GM11168 (cell line): ENCODE measurements at regions not wholly inside any gene's neighbourhood (a gene's known extent, or its start where the extent isn't known, plus 50 kb on each side); places are given as distances from the start of the nearest gene placed in this dataset.

Experiments used
- in situ Hi-C: fragments of 300-500 bp; cut with MboI; formaldehyde crosslinking; loops from one replicate; pipeline ENCODE4 v1.12.0; 2022; ENCODE audit warnings: low sequenced_read_pairs; ENCODE audit not compliant: unreplicated experiment

DNA sequence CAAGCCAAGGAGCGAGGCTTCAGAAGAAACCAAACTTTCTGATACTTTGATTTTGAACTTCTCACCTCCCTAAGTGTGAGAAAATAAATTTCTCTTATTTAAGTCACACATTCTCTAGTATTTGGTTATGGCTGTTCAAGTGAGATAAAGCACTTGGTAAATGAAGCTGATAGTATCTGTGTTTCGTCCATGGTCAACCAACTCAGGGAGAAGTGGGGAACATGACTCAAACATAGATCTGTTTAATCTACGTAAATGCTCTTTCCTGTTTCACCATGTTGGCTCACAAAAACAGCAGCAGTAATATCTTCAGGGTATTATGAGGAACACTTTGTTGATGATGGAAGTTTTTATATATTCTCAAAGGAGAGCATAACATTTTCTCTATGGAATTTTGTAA lies 2167.2 kb upstream of the C9orf72 start:
- in situ Hi-C loops: no loop called here

DNA sequence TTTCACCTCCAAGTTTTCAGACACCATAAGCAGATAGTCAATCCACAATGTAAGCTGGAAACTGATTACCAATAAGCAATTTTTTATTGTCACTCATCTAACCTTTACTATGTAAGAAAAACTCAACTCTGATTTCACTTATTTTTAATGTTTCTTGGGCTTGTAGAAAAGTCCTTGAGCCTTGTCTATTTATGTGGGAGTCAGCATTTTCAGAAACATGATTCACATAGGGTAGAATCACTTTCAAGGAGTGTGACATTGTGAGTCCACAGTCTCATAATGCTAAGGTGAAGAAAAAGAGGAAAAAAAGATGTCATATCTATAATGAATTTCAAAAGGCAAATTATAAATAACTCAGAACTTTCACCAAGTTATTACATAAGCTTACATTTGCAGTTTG lies 2167.9 kb upstream of the C9orf72 start:
- in situ Hi-C loops: no loop called here

DNA sequence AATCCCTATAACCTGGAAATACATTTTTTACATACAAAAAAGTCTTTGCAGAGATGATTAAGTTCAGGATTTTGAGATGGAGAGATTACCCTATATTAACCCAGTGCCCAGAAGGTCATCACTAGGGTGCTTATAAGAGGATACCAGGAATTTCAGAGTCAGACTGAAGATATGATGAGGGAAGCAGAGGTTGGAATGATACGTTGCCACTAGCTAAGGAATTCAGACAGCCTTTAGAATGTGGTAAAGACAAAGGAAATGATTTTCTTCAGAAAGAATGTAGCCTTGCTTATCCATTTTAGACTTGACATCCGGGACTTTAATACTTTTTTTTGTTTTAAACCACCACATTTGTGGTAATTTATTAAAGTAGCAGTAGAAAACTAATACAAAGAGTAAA lies 2176.8 kb upstream of the C9orf72 start:
- in situ Hi-C loops: no loop called here

DNA sequence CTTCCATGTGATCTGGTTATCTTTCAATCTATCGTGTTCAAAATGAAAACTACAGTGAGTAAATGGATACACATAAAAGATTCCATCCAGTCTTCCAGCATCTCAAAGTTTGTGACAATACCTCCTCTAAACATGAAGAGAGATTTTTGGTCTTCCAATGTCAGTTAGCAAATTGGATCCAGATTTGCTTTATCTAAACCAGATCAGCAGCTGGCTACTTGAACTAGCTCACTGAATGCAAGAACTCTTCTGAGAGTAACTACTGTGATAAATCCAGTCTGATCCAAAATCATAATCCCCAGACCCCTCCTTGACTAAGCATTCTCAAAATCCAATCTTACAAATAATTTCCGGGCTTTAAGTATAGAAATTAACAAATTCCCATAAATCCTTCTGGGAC lies 2177.9 kb upstream of the C9orf72 start:
- in situ Hi-C loops: no loop called here

DNA sequence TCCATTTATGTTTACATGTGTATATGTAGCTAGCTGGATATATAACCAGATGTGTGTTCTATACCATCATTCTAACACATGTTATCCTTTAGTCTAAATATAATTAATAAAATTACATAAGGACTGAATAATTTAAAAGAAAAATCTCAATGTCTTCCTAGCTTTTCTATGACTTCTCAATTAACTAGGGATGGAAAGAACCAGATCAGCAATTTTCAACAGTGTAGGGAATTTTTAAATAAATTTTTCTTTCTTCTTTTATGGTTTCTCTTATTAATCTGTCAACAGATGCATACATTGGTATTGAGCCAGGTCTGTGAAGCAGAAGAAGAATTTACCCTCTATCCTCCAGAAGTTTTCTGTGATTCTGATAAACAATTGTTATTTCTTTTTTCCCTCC lies 2180.4 kb upstream of the C9orf72 start:
- in situ Hi-C loops: no loop called here

DNA sequence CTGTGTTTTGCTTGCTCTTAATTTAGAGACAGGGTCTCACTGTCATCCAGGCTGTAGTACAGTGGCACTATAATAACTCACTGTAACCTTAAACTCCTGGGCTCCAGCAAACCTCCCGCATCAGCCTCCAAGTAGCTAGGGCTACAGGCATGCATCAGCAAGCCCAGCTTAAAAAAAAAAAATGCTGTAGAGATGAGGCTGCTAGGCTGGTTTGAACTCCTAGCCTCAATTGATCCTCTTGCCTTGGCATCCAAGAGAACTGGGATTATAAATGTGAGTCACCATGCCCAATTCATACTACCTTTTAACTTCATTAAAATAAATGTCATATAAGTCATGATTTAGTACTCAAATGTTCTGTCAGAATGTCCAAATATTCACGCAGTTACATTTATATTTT lies 2195.7 kb upstream of the C9orf72 start:
- in situ Hi-C loops: no loop called here

DNA sequence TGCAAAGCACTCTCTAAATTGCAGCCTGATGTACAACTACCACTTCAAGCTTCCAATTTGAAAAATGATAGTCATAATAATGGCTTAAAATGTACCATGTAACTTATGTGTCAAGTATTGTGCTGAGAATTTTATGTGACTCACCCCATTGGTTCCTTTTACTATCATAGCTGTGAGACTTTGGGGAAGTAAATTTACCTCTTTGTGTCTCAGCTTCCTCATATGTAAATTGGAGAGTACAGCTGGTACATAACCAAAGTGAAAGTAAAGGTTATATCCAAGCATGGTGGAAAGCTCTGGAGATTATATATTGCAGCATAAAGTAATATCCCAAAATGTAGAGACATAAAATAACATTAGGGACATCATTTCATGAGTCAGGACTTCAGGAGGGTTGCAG lies 2200.4 kb upstream of the C9orf72 start:
- in situ Hi-C loops: no loop called here

DNA sequence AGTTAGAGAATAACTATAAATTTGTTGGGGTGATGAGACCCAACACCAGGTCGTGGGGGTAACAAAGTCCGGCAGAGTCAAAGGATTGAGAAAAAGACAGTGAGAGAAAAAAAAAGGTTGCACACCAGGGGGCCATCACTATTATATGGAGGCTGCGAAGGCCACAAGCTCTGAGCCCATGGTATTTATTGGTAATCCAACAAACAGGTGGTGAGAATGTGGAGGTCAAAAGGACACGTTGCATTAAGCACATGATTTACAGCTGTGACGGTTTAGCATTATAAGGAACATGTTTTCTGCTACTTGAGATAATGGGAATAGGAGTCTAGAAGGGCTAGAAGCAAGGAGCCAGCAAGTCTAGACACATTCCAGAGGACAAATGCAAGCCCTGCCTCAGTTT lies 2202.2 kb upstream of the C9orf72 start:
- in situ Hi-C loops: no loop called here

DNA sequence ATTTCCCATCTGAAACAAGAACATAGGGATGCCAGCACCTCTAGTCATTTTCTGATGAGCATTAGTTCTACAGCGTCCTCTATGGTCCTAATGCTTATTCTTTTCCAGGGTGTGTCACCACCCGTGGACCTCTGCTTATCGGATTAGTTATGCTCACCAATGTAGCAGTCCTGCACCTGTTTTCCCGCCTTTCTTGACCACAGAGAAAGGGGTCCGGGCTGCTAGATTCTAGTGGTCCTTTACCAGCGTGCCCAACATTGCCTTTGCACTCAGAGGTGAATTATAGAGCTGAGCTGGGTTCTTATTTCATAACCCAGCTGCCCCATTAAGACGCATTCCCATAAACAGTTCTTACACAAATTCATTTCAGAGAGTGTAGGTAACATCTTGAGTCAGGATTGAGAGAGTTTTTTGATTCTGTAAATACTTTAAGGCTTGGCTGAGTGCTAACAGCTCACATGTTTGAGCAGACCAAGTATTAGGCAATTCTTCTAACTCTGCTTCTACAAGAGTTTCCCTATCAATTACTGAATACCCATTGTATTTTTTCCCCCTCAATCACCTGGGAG lies 2205.1 kb upstream of the C9orf72 start:
- in situ Hi-C loops: no loop called here

DNA sequence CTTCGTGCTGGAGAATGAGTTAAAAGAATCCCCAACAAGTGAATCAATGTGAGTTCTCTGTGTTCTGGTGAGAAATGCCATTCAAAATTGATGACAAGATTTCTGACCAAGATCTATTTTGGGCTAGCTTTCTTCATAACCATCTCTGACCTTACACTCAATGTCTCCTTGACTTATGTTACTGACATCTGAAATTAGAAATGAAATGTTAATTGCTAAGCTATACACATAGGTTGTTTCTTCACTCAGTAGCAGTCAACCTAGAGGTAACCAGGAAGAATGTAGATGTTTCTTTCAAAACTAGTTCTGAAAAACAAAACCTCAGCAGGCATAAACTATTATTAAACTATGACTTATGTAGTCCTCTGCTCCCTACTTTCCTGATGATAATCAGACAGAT lies 2220.7 kb upstream of the C9orf72 start:
- in situ Hi-C loops: no loop called here

DNA sequence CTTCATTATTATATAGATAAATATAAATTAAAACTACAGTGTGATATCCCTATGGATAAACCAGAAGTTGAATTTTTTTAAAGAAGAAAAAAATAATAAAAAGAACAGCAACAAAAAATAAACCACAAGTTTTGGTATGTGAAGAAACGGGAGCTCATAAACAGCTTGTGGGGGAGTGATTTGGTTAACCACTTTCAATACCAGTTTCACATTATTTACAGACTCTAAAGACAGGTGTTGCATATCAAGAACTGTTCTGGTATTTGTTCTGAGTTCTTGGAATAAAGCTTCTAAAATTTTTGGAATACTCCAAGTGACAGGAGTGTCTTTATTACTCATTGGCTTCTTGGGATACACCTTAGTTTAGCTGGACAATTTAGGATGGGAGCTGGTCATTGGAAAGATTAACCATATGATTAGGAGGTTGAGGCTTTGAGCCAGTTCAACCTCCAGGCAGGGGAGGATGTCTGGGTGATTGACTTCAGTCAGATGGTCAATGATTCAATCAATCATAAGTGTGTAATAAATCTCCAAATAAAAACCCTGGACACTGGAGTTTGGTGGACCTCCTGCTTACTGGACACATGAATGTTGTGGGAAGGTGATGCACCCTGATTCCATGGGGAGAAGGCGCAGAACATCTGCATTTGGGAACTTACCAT lies 2223.1 kb upstream of the C9orf72 start:
- in situ Hi-C loops: no loop called here

DNA sequence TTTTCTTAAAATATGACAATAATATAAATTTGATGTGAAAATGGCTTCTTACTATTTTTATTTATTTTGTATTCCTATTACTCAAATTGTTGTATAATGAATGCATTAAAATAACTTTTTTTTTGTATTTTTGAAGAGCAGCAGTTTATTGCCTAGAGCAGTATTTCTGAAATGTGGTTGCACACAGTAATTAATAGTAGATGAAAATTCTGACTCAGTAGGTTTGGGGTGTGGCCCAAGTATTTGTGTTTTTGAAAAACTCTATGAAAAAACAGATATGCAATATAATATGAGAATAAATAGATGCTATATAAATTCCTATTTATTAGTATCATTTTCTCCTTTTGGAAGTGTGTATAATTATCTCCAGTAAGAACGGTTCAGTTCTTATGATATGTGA lies 2225.3 kb upstream of the C9orf72 start:
- in situ Hi-C loops: no loop called here

DNA sequence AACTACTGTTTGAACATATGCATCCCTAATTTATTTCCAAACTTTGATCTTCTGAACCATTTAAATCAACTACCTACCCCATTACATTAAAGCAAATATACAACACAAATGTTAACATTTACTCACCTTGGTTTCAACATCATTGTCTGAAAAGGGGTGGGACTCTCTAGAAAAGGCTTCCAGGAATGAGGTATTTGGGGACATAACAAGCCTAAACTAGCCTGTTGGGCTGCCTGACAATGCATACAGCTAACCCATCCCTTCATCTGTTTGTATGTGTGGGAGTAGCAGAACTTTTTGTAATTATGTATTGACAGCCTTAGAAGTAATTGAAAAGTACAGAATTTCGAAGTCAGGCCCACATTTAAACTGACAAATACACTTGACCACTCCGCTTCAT lies 2225.9 kb upstream of the C9orf72 start:
- in situ Hi-C loops: no loop called here

DNA sequence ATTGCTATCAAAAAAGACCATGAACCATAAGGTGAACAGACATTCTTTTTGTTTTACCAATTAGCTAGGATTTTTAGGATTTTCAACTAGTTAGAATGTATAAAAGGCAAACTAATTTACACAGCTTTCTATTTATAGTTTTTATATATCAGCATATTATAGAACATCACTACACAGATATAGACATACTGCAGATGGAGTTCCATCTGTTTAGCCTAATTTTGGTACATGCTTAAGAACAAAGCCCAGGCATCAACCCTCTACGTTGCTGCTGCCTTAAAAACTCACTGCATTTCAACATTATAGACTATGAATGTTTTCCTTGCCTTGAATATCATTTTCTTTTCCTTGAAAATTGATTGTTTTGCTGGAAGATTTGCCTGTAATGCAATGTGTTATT lies 2227.5 kb upstream of the C9orf72 start:
- in situ Hi-C loops: no loop called here

DNA sequence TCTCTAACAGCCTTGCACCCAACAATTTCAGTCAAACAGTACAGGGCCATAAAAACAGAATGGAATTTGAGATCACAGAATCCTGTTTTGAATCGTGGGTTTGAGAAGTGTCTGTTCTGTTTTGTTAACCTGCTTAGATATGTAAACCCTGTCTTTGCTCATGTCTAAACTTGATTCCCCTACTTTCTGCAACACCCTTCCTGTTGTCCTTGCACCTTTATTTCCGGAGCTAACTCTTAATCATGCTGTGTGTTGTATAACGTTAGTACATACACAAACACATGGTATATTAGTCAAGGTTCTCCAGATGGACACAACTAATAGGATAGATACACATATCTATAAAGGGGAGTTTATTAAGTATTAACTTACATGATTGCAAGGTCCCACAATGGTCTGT lies 2229.2 kb upstream of the C9orf72 start:
- in situ Hi-C loops: no loop called here

DNA sequence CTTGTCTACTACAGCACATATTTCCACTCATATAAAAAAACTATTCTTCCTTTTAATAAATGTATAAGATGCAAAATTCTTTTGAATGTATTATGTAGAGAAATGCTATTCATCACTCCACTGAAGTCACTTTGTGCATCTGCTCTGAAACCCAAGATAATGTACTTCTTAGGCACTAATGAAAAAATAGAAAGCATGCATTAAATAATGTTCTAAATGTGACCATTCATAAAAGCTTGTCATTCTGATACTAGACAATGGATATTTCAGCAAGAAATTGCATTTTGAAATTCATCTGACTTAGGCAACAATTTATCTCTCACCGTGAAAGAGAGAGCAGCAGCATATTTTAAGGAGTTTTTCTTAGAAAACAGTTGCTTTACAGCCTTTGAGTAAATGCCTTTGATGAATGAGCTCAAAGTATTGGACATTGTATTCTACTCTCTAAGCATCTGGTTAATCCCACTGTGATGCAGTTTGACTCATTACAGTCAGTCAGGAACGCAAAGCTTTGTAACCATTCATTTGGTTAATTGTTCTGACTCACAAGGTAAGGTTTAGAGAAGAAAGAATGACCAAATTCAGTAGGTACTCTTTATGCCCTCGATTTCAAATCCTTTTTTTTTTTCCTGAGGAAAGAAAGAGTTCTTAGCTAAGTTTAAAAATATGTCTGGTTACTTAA lies 2233.8 kb upstream of the C9orf72 start:
- in situ Hi-C loops: no loop called here

DNA sequence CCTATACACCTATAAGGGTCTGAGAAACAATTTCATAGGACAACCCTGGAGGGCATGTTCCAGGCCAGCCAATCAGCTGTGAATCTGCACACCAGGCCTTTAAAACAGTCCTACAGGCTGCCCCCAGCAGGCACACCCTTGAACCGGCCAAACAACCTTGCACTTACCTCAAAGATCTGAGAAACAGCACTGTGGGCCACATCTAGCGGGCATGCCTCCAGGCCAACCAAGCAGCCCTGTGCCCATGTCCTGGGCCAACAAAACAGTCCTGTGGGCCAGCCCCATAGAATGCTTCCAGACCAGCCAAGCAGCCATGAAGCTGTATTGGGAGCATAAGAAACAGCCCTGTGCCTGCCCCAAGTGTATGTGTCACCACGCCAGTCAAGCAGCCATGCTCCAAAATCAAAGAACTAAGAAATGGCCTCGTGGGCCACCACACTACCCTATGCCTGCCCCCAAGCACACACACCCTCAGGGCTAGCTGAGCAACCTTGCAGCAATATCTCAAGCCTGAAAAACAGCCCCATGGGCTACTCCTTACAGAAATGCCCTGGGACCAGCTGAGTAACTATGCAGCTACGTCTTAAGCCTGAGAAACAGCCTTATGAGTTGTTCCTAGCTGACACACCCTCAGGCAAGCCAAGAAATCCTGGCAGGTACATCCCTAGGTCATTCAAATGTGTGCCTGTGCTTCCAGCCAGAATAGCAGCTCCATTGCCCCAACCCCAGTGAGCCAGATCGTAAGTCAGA lies 2243.8 kb upstream of the C9orf72 start:
- in situ Hi-C loops: no loop called here

DNA sequence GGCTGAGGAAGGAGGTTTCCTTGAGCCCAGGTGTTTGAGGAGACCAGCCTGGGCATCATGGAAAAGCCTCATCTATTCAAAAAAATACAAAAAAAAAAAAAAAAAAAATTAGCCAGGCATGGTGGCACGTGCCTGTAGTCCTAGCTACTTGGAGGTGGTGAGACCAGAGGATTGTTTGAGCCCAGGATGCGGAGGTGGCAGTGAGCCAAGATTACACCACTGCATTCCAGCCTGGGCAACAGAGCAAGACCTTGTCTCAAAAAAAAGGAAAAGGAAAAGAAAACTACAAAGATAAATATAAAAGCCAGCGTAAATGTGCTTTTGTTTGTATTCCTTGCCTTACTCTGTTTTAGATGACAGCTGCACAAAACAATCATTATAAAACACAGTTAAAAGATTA lies 2249.2 kb upstream of the C9orf72 start:
- in situ Hi-C loops: no loop called here

DNA sequence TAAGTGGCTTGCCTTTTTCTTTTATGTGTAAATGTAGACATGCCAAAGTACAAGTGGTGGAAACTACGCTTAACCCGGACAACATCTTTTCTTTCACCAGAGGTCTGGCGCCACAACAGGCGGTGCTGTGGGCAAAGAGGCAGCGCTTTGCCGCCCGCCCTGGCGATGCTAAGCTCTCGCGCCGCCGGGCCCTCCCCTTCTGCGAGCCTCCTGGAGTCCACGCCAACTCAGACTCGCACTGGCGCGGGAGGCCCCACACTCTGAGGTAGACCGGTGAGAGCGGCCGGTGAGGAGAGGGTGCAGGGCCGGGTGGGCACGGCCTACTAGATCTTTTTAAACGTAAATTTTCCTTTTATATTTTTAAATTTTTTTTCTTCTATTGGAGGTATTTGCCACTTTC lies 2253.1 kb upstream of the C9orf72 start:
- in situ Hi-C loops: no loop called here

DNA sequence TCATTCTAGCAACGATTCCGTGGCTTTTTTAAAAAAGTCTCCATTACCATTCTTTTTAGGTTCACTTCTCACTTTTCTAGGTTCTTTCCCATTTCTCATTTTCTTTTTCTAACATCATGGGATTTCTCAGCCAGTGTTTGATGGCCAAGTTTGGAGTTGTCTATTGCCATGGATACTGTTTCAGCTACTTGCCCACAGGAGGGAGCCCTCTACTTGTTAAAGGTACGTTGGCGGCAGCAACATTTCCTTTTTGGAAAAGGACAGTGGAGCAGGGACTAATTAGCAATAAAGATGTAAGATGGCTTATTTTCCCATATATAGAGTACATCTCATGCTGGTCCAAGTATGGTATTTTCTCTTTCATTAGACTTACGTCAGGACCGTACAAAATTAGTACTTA lies 2257.5 kb upstream of the C9orf72 start:
- in situ Hi-C loops: no loop called here

DNA sequence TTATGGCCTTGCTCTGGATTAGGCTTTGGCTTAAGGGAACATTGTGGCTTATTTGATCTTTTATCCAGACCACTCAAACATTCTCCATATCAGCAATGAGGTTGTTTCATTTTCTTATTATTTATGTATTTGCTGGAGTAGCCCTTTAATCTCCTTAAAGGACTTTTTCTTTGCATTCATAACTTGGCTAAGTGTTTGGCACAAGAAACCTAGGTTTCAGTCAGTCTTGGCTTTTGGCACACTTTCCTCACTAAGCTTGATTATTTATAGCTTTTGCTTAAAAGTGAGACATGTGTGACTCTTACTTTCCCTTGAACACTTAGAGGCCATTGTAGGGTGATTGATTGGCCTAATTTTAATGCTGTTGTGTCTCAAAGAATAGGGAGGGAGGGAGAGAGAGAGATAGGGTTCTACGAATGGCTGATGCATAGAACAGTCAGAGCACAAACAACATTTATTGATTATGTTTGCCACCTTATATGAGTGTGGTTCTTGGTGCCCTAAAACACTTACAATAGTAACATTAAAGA lies 2265.3 kb upstream of the C9orf72 start:
- in situ Hi-C loops: no loop called here
